HCT116 (cell line): ENCODE measurements at regions not wholly inside any gene's neighbourhood (a gene's known extent, or its start where the extent isn't known, plus 50 kb on each side); places are given as distances from the start of the nearest gene placed in this dataset.

Experiments
- ATAC-seq: fragments of 200-7000 bp; cut with Tn5 transposase; 2 replicates; pipeline ENCODE4 v1.9.1; 2020; ENCODE audit warnings: mild to moderate bottlenecking, moderate library complexity
- BruUV-seq: library from RNA; stranded (reverse); fragments of 400-500 nt; replicated peaks from 2 replicates; lab custom pipeline; 2021; lab: Mats Ljungman, UMichigan
- CTCF ChIA-PET: fragments of 300-600 bp; sonication (Branson Sonifier 250); formaldehyde crosslinking; loops from one replicate; lab custom pipeline; 2021; ENCODE audit warnings: antibody characterized with exemption; lab: Charles Lee
- POLR2A ChIA-PET: fragments of 300-600, 350-600 bp; sonication (Branson Sonifier 250); formaldehyde crosslinking; loops from one replicate; lab custom pipeline; 2021; ENCODE audit warnings: antibody characterized with exemption; lab: Charles Lee
- RAD21 ChIA-PET, 2 experiments: fragments of 300-600 bp; sonication (Branson Sonifier 250); formaldehyde crosslinking; loops; one replicate each; lab custom pipeline; 2023; ENCODE audit warnings: low total read pairs in 2 of 2; ENCODE audit not compliant: uncharacterized antibody in 2 of 2, unreplicated experiment in 2 of 2, low non-redundant PET in 1 of 2; lab: Charles Lee
- DNase-seq: peaks from one replicate; pipeline ENCODE4 v3.0.0-alpha.2; 2010; ENCODE audit warnings: low read depth, low spot score
- H2AFZ ChIP-seq: fragments of 200-600 bp; shearing (Covaris generic), sonication (generic); 2 replicates; pipeline ENCODE4 v1.6.1; 2017; ENCODE audit warnings: low read depth, mixed run types, mixed read lengths, antibody characterized with exemption, low read length; ENCODE audit not compliant: poor library complexity, severe bottlenecking
- H3K27ac ChIP-seq: 2 replicates; pipeline ENCODE4 v1.5.1; 2012; ENCODE audit warnings: low read depth, low read length
- H3K27me3 ChIP-seq: fragments of 200-600 bp; sonication (generic); 2 replicates; pipeline ENCODE4 v1.6.1; 2016; ENCODE audit warnings: mixed run types, low read length, mixed read lengths; ENCODE audit not compliant: insufficient read depth
- H3K36me3 ChIP-seq, 2 experiments: fragments of 200-500 bp in 1 of 2; fragments of 200-600 bp in 1 of 2; sonication (Bioruptor generic) in 1 of 2; sonication (generic) in 1 of 2; 2 replicates each; pipeline versions ENCODE4 v1.5.1 to v1.6.1; 2014 to 2016; ENCODE audit warnings: low read length in 2 of 2, inconsistent platforms in 1 of 2, mixed read lengths in 1 of 2, mixed run types in 1 of 2; ENCODE audit not compliant: insufficient read depth in 2 of 2, control insufficient read depth in 1 of 2
- H3K4me1 ChIP-seq, 2 experiments: fragments of 200-600 bp in 1 of 2; sonication (generic) in 1 of 2; 2 replicates each; pipeline versions ENCODE4 v1.5.1 to v1.6.1; 2012 to 2017; ENCODE audit warnings: low read length in 2 of 2, inconsistent platforms in 1 of 2, mild to moderate bottlenecking in 1 of 2, mixed read lengths in 1 of 2, mixed run types in 1 of 2, moderate library complexity in 1 of 2; ENCODE audit not compliant: insufficient read depth in 2 of 2, control insufficient read depth in 1 of 2
- H3K4me2 ChIP-seq: fragments of 200-600 bp; sonication (generic); 2 replicates; pipeline ENCODE4 v1.6.1; 2017; ENCODE audit warnings: mixed run types, low read length, mixed read lengths
- H3K4me3 ChIP-seq, 2 experiments: fragments of 200-600 bp in 1 of 2; sonication (generic) in 1 of 2; replicated peaks in 1 of 2; 2 replicates each; pipeline ENCODE4 v1.5.1; 2011 to 2016; ENCODE audit warnings: low read length in 2 of 2, control low read depth in 1 of 2, low read depth in 1 of 2, mild to moderate bottlenecking in 1 of 2, mixed read lengths in 1 of 2, mixed run types in 1 of 2
- H3K79me2 ChIP-seq: fragments of 200-600 bp; sonication (generic); 2 replicates; pipeline ENCODE4 v1.6.1; 2017; ENCODE audit warnings: mild to moderate bottlenecking, mixed run types, low read length, moderate library complexity, mixed read lengths; ENCODE audit not compliant: insufficient read depth
- H3K9ac ChIP-seq: fragments of 200-600 bp; sonication (generic); 2 replicates; pipeline ENCODE4 v1.6.1; 2016; ENCODE audit warnings: low read length, mixed read lengths
- H3K9me2 ChIP-seq: fragments of 200-600 bp; sonication (generic), shearing (Covaris generic); 2 replicates; pipeline ENCODE4 v1.6.1; 2017; ENCODE audit warnings: mixed run types, mild to moderate bottlenecking, moderate library complexity; ENCODE audit not compliant: insufficient read depth
- H3K9me3 ChIP-seq, 2 experiments: fragments of 200-500 bp in 1 of 2; fragments of 200-600 bp in 1 of 2; sonication (Bioruptor generic) in 1 of 2; sonication (generic) in 1 of 2; 2 replicates each; pipeline ENCODE4 v1.6.1; 2014 to 2017; ENCODE audit warnings: low read length in 2 of 2, mixed read lengths in 2 of 2, inconsistent platforms in 1 of 2, low read depth in 1 of 2, mild to moderate bottlenecking in 1 of 2, mixed run types in 1 of 2, moderate library complexity in 1 of 2; ENCODE audit not compliant: control insufficient read depth in 1 of 2, insufficient read depth in 1 of 2
- H4K20me1 ChIP-seq: fragments of 200-600 bp; sonication (generic), shearing (Covaris generic); 2 replicates; pipeline ENCODE4 v1.6.1; 2017; ENCODE audit warnings: mixed run types, mild to moderate bottlenecking, moderate library complexity; ENCODE audit not compliant: insufficient read depth
- CBX3 ChIP-seq: IDR thresholded peaks from 2 replicates; pipeline ENCODE4 v1.6.1; 2012; ENCODE audit warnings: low read depth
- CEBPB ChIP-seq: IDR thresholded peaks from 2 replicates; pipeline ENCODE4 v1.6.1; 2012; ENCODE audit warnings: low read depth
- ELF1 ChIP-seq: IDR thresholded peaks from 2 replicates; pipeline ENCODE4 v1.6.1; 2012; ENCODE audit warnings: low read depth, borderline replicate concordance
- EZH2phosphoT487 ChIP-seq: fragments of 200-600 bp; IDR thresholded peaks from 2 replicates; pipeline ENCODE4 v1.6.1; 2018; ENCODE audit warnings: antibody characterized with exemption, borderline replicate concordance
- FOSL1 ChIP-seq: IDR thresholded peaks from 2 replicates; pipeline ENCODE4 v1.6.1; 2012; ENCODE audit warnings: low read depth
- JUND ChIP-seq: IDR thresholded peaks from 2 replicates; pipeline ENCODE4 v1.6.1; 2012
- POLR2A ChIP-seq: IDR thresholded peaks from 2 replicates; pipeline ENCODE4 v1.7.0; 2011; ENCODE audit warnings: borderline replicate concordance; ENCODE audit not compliant: insufficient read depth, insufficient read length; ENCODE audit errors: extremely low read depth
- POLR2AphosphoS5 ChIP-seq: IDR thresholded peaks from 2 replicates; pipeline ENCODE4 v1.6.1; 2011; ENCODE audit warnings: mild to moderate bottlenecking, low read depth, low read length, moderate library complexity
- SP1 ChIP-seq: IDR thresholded peaks from 2 replicates; pipeline ENCODE4 v1.6.1; 2012; ENCODE audit warnings: low read depth
- SRF ChIP-seq: IDR thresholded peaks from 2 replicates; pipeline ENCODE4 v1.6.1; 2012; ENCODE audit warnings: low read depth
- TCF7L2 ChIP-seq: IDR thresholded peaks from 2 replicates; pipeline ENCODE4 v1.7.0; 2011; ENCODE audit warnings: borderline replicate concordance, inconsistent platforms; ENCODE audit not compliant: insufficient read depth, insufficient read length; ENCODE audit errors: extremely low read depth
- ZFX ChIP-seq: fragments of 450-650 bp; IDR thresholded peaks from 2 replicates; pipeline ENCODE4 v1.6.1; 2017
- ZNF274 ChIP-seq: fragments of 200-500 bp; sonication (Bioruptor generic); IDR thresholded peaks from 2 replicates; pipeline ENCODE4 v1.6.1; 2014; ENCODE audit warnings: mild to moderate bottlenecking, low read depth, low read length, inconsistent platforms
- intact Hi-C: fragments of 100-400 bp; cut with micrococcal nuclease; formaldehyde crosslinking; loops from 2 replicates; pipeline ENCODE4 v1.10.0; 2022
- TF ChIP-seq, protein P1 (sequence below): IDR thresholded peaks from 2 replicates; pipeline ENCODE4 v1.6.1; 2012
- TF ChIP-seq, protein P2 (sequence below), 3 experiments: fragments of 200-600 bp in 1 of 3; sonication (generic) in 1 of 3; IDR thresholded peaks in 2 of 3; conservative IDR thresholded peaks in 1 of 3; 2 replicates each; pipeline ENCODE4 v1.5.1; 2012 to 2017; ENCODE audit warnings: low read depth in 2 of 3, low read length in 2 of 3, antibody characterized with exemption in 1 of 3, borderline replicate concordance in 1 of 3, control low read depth in 1 of 3, mild to moderate bottlenecking in 1 of 3, mixed read lengths in 1 of 3, mixed run types in 1 of 3, moderate library complexity in 1 of 3; ENCODE audit not compliant: insufficient read depth in 1 of 3
- TF ChIP-seq, protein P3 (sequence below): IDR thresholded peaks from 2 replicates; pipeline ENCODE4 v1.6.1; 2011; ENCODE audit warnings: mild to moderate bottlenecking, low read length, moderate library complexity; ENCODE audit not compliant: insufficient replicate concordance; ENCODE audit errors: extremely low read depth

DNA sequence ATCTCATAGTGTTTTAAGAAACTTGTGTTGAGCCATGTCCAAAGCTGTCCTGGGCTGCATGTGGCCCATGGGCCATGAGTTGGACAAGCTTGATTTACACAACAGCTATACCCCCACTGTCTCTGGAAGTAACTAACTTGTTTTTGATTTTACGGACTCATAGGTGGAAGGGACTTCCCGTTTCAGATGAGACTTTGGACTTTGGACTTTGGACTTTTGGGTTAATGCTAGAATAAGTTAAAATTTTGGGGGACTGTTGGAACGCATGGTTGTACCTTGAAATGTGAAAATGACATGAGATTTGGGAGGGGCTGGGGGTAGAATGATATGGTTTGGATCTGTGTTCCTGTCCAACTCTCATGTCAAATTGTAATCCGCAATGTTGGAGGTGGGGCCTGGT lies 52.6 kb upstream of the ZSWIM5 start:
- intact Hi-C loops: no loop called here
- no peaks in the 10 kb centered on the region for H3K27me3 ChIP-seq

More for the DNA sequence above, 52.6 kb upstream of the ZSWIM5 start:
- no peaks in the 10 kb centered on the region for H4K20me1 ChIP-seq
- no TSS peak for BruUV-seq
- no peak overlapping the region for H3K4me3 ChIP-seq
- H3K36me3 ChIP-seq: no peaks in the 10 kb centered on the region
- no peaks in the 10 kb centered on the region for H3K79me2 ChIP-seq
- no peak overlapping the region for H3K9ac ChIP-seq
- ChIA-PET POLR2A (no interaction called here), RAD21 (no interaction called here), CTCF (no interaction called here)
- H2AFZ ChIP-seq: no peak overlapping the region
- H3K27ac ChIP-seq: no peak overlapping the region
- DNase-seq (no peak), ATAC-seq (no peak)
- H3K4me1 ChIP-seq: no peaks in the 10 kb centered on the region
- H3K4me2 ChIP-seq: no peak overlapping the region
- H3K9me2 ChIP-seq: no peaks in the 10 kb centered on the region
- no peak for TF ChIP-seq SP1
- no peak for TF ChIP-seq TCF7L2
- no peak for TF ChIP-seq ZFX
- TF ChIP-seq, protein P1, sequence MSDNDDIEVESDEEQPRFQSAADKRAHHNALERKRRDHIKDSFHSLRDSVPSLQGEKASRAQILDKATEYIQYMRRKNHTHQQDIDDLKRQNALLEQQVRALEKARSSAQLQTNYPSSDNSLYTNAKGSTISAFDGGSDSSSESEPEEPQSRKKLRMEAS: no peak
- TF ChIP-seq ELF1: no peak
- TF ChIP-seq POLR2A: no peak
- TF ChIP-seq FOSL1: no peak
- TF ChIP-seq EZH2phosphoT487: no peak
- TF ChIP-seq, protein P2, sequence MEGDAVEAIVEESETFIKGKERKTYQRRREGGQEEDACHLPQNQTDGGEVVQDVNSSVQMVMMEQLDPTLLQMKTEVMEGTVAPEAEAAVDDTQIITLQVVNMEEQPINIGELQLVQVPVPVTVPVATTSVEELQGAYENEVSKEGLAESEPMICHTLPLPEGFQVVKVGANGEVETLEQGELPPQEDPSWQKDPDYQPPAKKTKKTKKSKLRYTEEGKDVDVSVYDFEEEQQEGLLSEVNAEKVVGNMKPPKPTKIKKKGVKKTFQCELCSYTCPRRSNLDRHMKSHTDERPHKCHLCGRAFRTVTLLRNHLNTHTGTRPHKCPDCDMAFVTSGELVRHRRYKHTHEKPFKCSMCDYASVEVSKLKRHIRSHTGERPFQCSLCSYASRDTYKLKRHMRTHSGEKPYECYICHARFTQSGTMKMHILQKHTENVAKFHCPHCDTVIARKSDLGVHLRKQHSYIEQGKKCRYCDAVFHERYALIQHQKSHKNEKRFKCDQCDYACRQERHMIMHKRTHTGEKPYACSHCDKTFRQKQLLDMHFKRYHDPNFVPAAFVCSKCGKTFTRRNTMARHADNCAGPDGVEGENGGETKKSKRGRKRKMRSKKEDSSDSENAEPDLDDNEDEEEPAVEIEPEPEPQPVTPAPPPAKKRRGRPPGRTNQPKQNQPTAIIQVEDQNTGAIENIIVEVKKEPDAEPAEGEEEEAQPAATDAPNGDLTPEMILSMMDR (IDR thresholded peaks at IDR 0.05 in 2 of 3, conservative IDR thresholded peaks at IDR 0.05 in 1 of 3; ENCODE audit: borderline replicate concordance in 1 of 3, insufficient read depth in 1 of 3, low read depth in 2 of 3, low read length in 2 of 3): no peak
- TF ChIP-seq, protein P3, sequence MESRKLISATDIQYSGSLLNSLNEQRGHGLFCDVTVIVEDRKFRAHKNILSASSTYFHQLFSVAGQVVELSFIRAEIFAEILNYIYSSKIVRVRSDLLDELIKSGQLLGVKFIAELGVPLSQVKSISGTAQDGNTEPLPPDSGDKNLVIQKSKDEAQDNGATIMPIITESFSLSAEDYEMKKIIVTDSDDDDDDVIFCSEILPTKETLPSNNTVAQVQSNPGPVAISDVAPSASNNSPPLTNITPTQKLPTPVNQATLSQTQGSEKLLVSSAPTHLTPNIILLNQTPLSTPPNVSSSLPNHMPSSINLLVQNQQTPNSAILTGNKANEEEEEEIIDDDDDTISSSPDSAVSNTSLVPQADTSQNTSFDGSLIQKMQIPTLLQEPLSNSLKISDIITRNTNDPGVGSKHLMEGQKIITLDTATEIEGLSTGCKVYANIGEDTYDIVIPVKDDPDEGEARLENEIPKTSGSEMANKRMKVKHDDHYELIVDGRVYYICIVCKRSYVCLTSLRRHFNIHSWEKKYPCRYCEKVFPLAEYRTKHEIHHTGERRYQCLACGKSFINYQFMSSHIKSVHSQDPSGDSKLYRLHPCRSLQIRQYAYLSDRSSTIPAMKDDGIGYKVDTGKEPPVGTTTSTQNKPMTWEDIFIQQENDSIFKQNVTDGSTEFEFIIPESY: no peak
- no peak for TF ChIP-seq SRF
- TF ChIP-seq POLR2AphosphoS5: no peak
- no peak for TF ChIP-seq CBX3
- no peak for TF ChIP-seq ZNF274
- no peak for TF ChIP-seq CEBPB
- no peak for TF ChIP-seq JUND
- peaks cover 10 to 16% of the 10 kb centered on the region in 2 experiments; a peak in 2 of 4 replicates for H3K9me3 ChIP-seq
